BE2C (cell line): ENCODE measurements at regions not wholly inside any gene's neighbourhood (a gene's known extent, or its start where the extent isn't known, plus 50 kb on each side); places are given as distances from the start of the nearest gene placed in this dataset.

Experiments used
- DNase-seq: peaks from one replicate; pipeline ENCODE4 v3.0.0-alpha.2; 2020
- H3K27me3 ChIP-seq: fragments of 250-450 bp; sonication (Bioruptor Pico); 2 replicates; pipeline ENCODE4 v1.5.1; 2020; ENCODE audit warnings: mild to moderate bottlenecking
- H3K36me3 ChIP-seq: fragments of 250-450 bp; sonication (Bioruptor Pico); 2 replicates; pipeline ENCODE4 v1.5.1; 2020; ENCODE audit warnings: mild to moderate bottlenecking
- H3K4me1 ChIP-seq: fragments of 250-450 bp; sonication (Bioruptor Pico); 2 replicates; pipeline ENCODE4 v1.5.1; 2020
- H3K4me3 ChIP-seq: 2 replicates; pipeline ENCODE4 v1.5.1; 2011; ENCODE audit warnings: low read depth, low read length
- H3K9me3 ChIP-seq: fragments of 250-450 bp; sonication (Bioruptor Pico); 2 replicates; pipeline ENCODE4 v1.5.1; 2020
- TF ChIP-seq, protein P1 (sequence below): IDR thresholded peaks from 2 replicates; pipeline ENCODE4 v1.5.1; 2012; ENCODE audit warnings: mild to moderate bottlenecking, low read depth, low read length

DNA sequence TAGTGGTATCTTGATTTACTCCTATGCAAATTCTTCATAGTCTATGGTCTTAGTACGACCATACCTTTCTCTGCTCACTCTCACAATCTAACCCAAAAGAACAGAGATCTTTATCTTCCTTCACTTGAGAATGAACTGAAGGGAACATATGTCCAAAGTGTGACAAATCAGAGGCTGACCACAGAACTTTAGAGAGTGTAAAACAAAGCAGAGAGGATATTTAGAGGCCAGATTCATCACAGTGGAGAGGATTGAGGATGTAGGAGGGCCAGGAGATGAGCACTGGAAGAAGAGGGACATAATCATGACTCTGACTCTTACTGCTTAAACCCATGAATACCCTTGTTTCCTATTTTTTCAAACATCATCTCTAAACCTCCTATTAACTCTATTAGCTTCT is 935.3 kb upstream of the PHF14 start:
- H3K4me3 ChIP-seq, result no peak overlapping the region
- TF ChIP-seq, protein P1, sequence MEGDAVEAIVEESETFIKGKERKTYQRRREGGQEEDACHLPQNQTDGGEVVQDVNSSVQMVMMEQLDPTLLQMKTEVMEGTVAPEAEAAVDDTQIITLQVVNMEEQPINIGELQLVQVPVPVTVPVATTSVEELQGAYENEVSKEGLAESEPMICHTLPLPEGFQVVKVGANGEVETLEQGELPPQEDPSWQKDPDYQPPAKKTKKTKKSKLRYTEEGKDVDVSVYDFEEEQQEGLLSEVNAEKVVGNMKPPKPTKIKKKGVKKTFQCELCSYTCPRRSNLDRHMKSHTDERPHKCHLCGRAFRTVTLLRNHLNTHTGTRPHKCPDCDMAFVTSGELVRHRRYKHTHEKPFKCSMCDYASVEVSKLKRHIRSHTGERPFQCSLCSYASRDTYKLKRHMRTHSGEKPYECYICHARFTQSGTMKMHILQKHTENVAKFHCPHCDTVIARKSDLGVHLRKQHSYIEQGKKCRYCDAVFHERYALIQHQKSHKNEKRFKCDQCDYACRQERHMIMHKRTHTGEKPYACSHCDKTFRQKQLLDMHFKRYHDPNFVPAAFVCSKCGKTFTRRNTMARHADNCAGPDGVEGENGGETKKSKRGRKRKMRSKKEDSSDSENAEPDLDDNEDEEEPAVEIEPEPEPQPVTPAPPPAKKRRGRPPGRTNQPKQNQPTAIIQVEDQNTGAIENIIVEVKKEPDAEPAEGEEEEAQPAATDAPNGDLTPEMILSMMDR, result no peak
- H3K4me1 ChIP-seq, result no peaks in the 10 kb centered on the region
- H3K27me3 ChIP-seq, result no peaks in the 10 kb centered on the region
- no peaks in the 10 kb centered on the region for H3K36me3 ChIP-seq
- no peaks in the 10 kb centered on the region for H3K9me3 ChIP-seq
- DNase-seq, result no peak

DNA sequence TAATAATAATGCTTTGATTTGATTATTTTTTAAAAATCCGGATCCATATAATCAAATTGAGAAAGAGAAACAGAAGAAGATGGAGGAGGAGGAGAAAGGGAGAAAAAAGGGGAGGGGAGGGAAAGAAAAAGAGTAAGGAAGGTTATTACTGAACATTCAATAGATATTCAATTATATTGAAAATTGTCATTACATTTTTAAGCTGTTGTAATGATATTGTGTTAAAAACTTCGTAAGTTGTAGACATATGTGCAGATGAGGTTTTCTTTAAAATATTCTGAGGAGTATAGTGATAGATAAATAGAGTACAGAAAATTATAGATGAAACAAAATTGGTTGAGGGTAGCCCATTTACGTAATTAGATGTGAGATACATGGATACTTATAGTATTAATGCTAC is 933.0 kb upstream of the PHF14 start:
- no peak for DNase-seq
- no peaks in the 10 kb centered on the region for H3K36me3 ChIP-seq
- H3K4me3 ChIP-seq, result no peak overlapping the region
- TF ChIP-seq, protein P1, result no peak
- H3K4me1 ChIP-seq, result no peaks in the 10 kb centered on the region
- no peaks in the 10 kb centered on the region for H3K27me3 ChIP-seq
- H3K9me3 ChIP-seq, result no peaks in the 10 kb centered on the region

DNA sequence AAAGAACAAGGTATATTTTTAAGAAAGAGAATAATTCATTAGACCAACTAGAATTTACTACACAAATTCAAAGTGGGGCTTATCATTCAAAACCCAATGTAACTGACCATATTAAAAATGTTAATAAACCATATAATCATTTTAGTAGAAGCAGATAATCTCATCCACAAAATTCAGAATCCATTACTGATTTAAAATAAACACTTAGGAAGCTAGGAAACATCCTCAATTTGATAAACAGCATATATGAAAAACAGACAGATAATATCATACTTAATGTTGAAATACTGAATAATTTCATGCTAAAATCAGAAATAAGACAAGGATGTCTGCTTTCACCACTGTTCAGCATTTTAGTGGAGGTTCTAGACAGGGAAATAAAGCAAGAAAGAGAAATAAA is 902.8 kb upstream of the PHF14 start:
- TF ChIP-seq, protein P1, result no peak
- DNase-seq, result no peak
- Histone ChIP-seq H3K4me3 (no peak overlapping the region), H3K4me1 (peaks cover 11% of the 10 kb centered on the region; the same call in 1 of the 2 replicates), H3K36me3 (no peaks in the 10 kb centered on the region), H3K9me3 (no peaks in the 10 kb centered on the region), H3K27me3 (no peaks in the 10 kb centered on the region)

DNA sequence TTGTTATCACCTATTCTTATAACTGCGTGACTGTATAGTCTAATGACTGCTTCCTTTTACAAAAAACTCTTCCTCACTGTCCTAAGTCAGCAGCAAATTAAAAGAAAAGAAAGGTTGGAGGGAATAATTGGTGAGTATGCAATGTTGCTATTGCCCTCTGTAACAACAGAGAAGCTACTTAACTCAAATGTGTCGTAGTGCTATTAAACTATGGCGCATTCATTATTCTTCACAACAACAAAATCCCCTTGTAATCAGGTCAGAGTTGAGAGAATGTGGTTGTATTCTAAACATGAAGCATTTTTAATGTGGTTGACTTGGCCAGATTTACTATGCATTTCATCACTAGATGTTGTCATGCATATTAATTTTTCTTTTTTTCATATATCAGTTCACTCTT is 897.8 kb upstream of the PHF14 start:
- H3K36me3 ChIP-seq, result no peaks in the 10 kb centered on the region; the same call in 1 of the 2 replicates
- DNase-seq, result no peak
- TF ChIP-seq, protein P1, result no peak
- H3K4me3 ChIP-seq, result no peak overlapping the region
- H3K4me1 ChIP-seq, result peaks cover 7% of the 10 kb centered on the region; the same call in 1 of the 2 replicates
- H3K27me3 ChIP-seq, result no peaks in the 10 kb centered on the region
- H3K9me3 ChIP-seq, result no peaks in the 10 kb centered on the region

DNA sequence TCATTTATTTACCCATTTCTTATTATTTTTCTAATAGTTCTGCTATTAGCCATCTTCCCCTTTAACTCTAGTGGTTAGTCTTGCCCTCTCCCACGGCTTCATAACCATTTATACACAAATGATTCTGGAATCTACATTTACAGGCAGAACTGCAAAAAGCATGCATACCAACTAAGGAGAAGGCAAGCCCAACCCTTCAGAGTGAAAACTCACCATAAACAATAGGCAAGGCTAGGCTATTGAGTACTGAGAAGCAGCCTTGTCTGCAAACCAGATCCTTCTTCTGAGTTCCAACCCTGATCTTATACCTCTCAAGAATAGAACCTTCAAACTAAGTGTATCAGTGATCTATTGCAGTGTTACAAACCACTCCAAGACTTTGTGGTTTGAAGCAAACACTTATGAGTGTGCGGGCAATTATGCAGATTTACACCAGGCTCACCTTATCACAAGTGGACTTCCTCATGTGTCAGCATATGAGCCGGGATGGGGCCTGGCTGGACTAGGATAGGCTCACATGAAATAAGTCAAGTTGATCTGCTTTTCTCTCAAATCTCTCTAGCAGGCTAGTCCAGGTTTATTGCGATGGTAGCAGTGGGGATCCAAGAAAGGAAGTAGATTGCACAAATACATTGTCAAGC is 896.9 kb upstream of the PHF14 start:
- TF ChIP-seq, protein P1, result no peak

DNA sequence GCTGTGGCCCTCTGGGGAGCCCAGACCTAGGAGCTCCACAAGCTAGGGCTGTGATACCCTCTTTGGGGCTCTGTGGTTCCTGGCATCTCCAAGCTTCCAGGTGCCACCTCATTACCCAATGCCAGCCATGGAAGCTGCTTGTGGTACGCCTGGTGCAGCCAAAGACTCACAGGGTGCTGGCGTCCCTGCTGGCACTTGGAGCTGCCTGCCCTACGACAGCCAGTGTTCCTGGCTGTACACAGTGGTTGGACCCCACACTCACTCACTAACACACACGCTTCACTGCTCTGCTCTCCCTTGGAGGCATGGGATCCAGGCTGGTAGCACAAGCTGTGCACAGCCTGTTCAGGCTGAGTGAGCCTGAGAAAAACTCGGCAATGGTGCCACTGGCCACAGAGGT is 894.1 kb upstream of the PHF14 start:
- Histone ChIP-seq H3K36me3 (no peaks in the 10 kb centered on the region; the same call in 1 of the 2 replicates), H3K4me3 (no peak overlapping the region), H3K27me3 (no peaks in the 10 kb centered on the region), H3K4me1 (no peaks in the 10 kb centered on the region), H3K9me3 (no peaks in the 10 kb centered on the region)
- TF ChIP-seq, protein P1, result no peak
- no peak for DNase-seq

More for the DNA sequence above, 896.9 kb upstream of the PHF14 start:
- Histone ChIP-seq H3K4me1 (peaks cover 4% of the 10 kb centered on the region; the same call in 1 of the 2 replicates), H3K36me3 (no peaks in the 10 kb centered on the region; the same call in 1 of the 2 replicates), H3K27me3 (no peaks in the 10 kb centered on the region), H3K4me3 (no peak overlapping the region), H3K9me3 (no peaks in the 10 kb centered on the region)
- DNase-seq, result no peak
